PC-9 (cell line): ENCODE measurements at regions not wholly inside any gene's neighbourhood (a gene's known extent, or its start where the extent isn't known, plus 50 kb on each side); places are given as distances from the start of the nearest gene placed in this dataset.

Experiments
- BruUV-seq: library from RNA; stranded (reverse); fragments of 400-500 nt; replicated peaks from 2 replicates; lab custom pipeline; 2021; lab: Mats Ljungman, UMichigan
- CTCF ChIA-PET: fragments of 300-600 bp; sonication (Branson Sonifier 250); formaldehyde crosslinking; loops from one replicate; lab custom pipeline; 2022; ENCODE audit warnings: antibody characterized with exemption; lab: Charles Lee
- POLR2A ChIA-PET: fragments of 300-600 bp; sonication (Branson Sonifier 250); formaldehyde crosslinking; loops from one replicate; lab custom pipeline; 2022; ENCODE audit warnings: antibody characterized with exemption; ENCODE audit not compliant: unreplicated experiment; lab: Charles Lee
- DNase-seq, 2 experiments: peaks; one replicate each; pipeline versions ENCODE4 v3.0.0 to v3.0.0-alpha.2; 2015 to 2022; ENCODE audit warnings: mixed read lengths in 1 of 2
- H2AFZ ChIP-seq: fragments of 200-600 bp; sonication (generic); 2 replicates; pipeline ENCODE4 v1.8.1; 2017; ENCODE audit warnings: antibody characterized with exemption
- H3F3A ChIP-seq: fragments of 200-600 bp; sonication (generic); 2 replicates; pipeline ENCODE4 v1.8.1; 2017; ENCODE audit warnings: antibody characterized with exemption, mild to moderate bottlenecking, low read depth; ENCODE audit not compliant: insufficient read depth
- H3K27ac ChIP-seq: fragments of 200-600 bp; sonication (generic); 2 replicates; pipeline ENCODE4 v1.6.1; 2016; ENCODE audit warnings: mixed run types
- H3K27me3 ChIP-seq: fragments of 200-600 bp; sonication (generic); 2 replicates; pipeline ENCODE4 v1.6.1; 2016; ENCODE audit warnings: low read depth, mixed run types; ENCODE audit not compliant: insufficient read depth
- H3K36me3 ChIP-seq: fragments of 200-600 bp; sonication (generic); 2 replicates; pipeline ENCODE4 v1.6.1; 2016; ENCODE audit warnings: low read depth, mixed run types
- H3K4me1 ChIP-seq: fragments of 200-600 bp; sonication (generic); replicated peaks from 2 replicates; pipeline ENCODE4 v1.6.1; 2016; ENCODE audit warnings: mixed run types; ENCODE audit not compliant: insufficient read depth
- H3K4me2 ChIP-seq: fragments of 200-600 bp; sonication (generic); 2 replicates; pipeline ENCODE4 v1.6.1; 2017; ENCODE audit warnings: mixed run types
- H3K4me3 ChIP-seq: fragments of 200-600 bp; sonication (generic); 2 replicates; pipeline ENCODE4 v1.6.1; 2016; ENCODE audit warnings: mixed run types
- H3K79me2 ChIP-seq: fragments of 200-600 bp; sonication (generic); 2 replicates; pipeline ENCODE4 v1.6.1; 2017; ENCODE audit warnings: low read depth, mixed run types
- H3K9me2 ChIP-seq: fragments of 200-600 bp; sonication (generic); 2 replicates; pipeline ENCODE4 v1.8.1; 2017; ENCODE audit warnings: mild to moderate bottlenecking; ENCODE audit not compliant: insufficient read depth
- H3K9me3 ChIP-seq: fragments of 200-600 bp; sonication (generic); 2 replicates; pipeline ENCODE4 v1.8.1; 2016; ENCODE audit warnings: low read depth; ENCODE audit not compliant: insufficient read depth
- H4K20me1 ChIP-seq: fragments of 200-600 bp; sonication (generic); 2 replicates; pipeline ENCODE4 v1.8.1; 2017; ENCODE audit not compliant: insufficient read depth
- CTCF ChIP-seq: fragments of 200-600 bp; sonication (generic); conservative IDR thresholded peaks from 2 replicates; pipeline ENCODE4 v1.6.1; 2017; ENCODE audit warnings: mixed run types, antibody characterized with exemption, mild to moderate bottlenecking, moderate library complexity
- EZH2 ChIP-seq: fragments of 200-600 bp; sonication (generic); IDR thresholded peaks from 2 replicates; pipeline ENCODE4 v1.8.0; 2017; ENCODE audit warnings: antibody characterized with exemption, low read depth
- intact Hi-C: fragments of 100-400 bp; cut with micrococcal nuclease; formaldehyde crosslinking; loops from one replicate; pipeline ENCODE4 v1.10.0; 2022; ENCODE audit not compliant: unreplicated experiment

GRCh38 chr10:61187601-61188000, 243.6 kb upstream of the RHOBTB1 start:
- no peak for DNase-seq
- TF ChIP-seq EZH2 (no peak), CTCF (no peak)
- Histone ChIP-seq H2AFZ (no peak overlapping the region), H3K27me3 (no peaks in the 10 kb centered on the region), H3F3A (no peaks in the 10 kb centered on the region), H3K4me2 (no peak overlapping the region), H3K9me3 (no peaks in the 10 kb centered on the region), H3K27ac (no peak overlapping the region), H4K20me1 (no peaks in the 10 kb centered on the region), H3K9me2 (no peaks in the 10 kb centered on the region; the same call in 1 of the 2 replicates), H3K4me3 (no peak overlapping the region), H3K79me2 (no peaks in the 10 kb centered on the region), H3K4me1 (no peaks in the 10 kb centered on the region), H3K36me3 (no peaks in the 10 kb centered on the region)
- ChIA-PET POLR2A (no interaction called here), CTCF (no interaction called here)
- BruUV-seq: no TSS peak
- intact Hi-C loops: no loop called here

GRCh38 chr10:61186408-61186807, 242.4 kb upstream of the RHOBTB1 start:
- H3K79me2 ChIP-seq: no peaks in the 10 kb centered on the region
- intact Hi-C loops: no loop called here
- H3K27ac ChIP-seq: no peak overlapping the region
- no peaks in the 10 kb centered on the region for H3K4me1 ChIP-seq
- no peak for DNase-seq
- no peak overlapping the region for H3K4me2 ChIP-seq
- POLR2A ChIA-PET: no interaction called here
- H4K20me1 ChIP-seq: no peaks in the 10 kb centered on the region
- H3K36me3 ChIP-seq: no peaks in the 10 kb centered on the region
- no peaks in the 10 kb centered on the region for H3F3A ChIP-seq
- no peaks in the 10 kb centered on the region for H3K27me3 ChIP-seq
- no peak overlapping the region for H2AFZ ChIP-seq
- TF ChIP-seq CTCF (no peak), EZH2 (no peak)
- BruUV-seq: no TSS peak
- CTCF ChIA-PET: no interaction called here
- no peak overlapping the region for H3K4me3 ChIP-seq
- H3K9me3 ChIP-seq: no peaks in the 10 kb centered on the region
- no peaks in the 10 kb centered on the region; the same call in 1 of the 2 replicates for H3K9me2 ChIP-seq

- H3K36me3 ChIP-seq: no peaks in the 10 kb centered on the region
- H3F3A ChIP-seq: no peaks in the 10 kb centered on the region
- no peaks in the 10 kb centered on the region for H3K27me3 ChIP-seq
- H3K4me1 ChIP-seq: no peaks in the 10 kb centered on the region
- TF ChIP-seq CTCF (no peak), EZH2 (no peak)
- H3K9me3 ChIP-seq: no peaks in the 10 kb centered on the region
- no peaks in the 10 kb centered on the region for H3K79me2 ChIP-seq
- ChIA-PET CTCF (interaction anchor here (0.6 kb wide), 1 partner anchor 28 kb away, joined by 3 read pairs; no protein-coding TSS in a partner anchor), POLR2A (no interaction called here)
- H3K27ac ChIP-seq: no peak overlapping the region
- DNase-seq: no peak
- no peak overlapping the region for H2AFZ ChIP-seq
- H3K9me2 ChIP-seq: peaks cover 4% of the 10 kb centered on the region; the same call in 1 of the 2 replicates
- intact Hi-C loops: no loop called here
- no peak overlapping the region for H3K4me2 ChIP-seq
- H4K20me1 ChIP-seq: no peaks in the 10 kb centered on the region
- no TSS peak for BruUV-seq
- no peak overlapping the region for H3K4me3 ChIP-seq
These were observed 240.4 kb upstream of the RHOBTB1 start for GRCh38 chr10:61184429-61184828.
